H9 (cell line): ENCODE measurements at regions not wholly inside any gene's neighbourhood (a gene's known extent, or its start where the extent isn't known, plus 50 kb on each side); places are given as distances from the start of the nearest gene placed in this dataset.

Source experiments
- DNase-seq: peaks from one replicate; pipeline ENCODE4 v3.0.0-alpha.2; 2017
- H2AFZ ChIP-seq: one replicate; pipeline ENCODE4 v1.6.1; 2013; ENCODE audit warnings: mild to moderate bottlenecking, low read length, control low read depth, moderate library complexity
- H2AK5ac ChIP-seq: 2 replicates; pipeline ENCODE4 v1.6.1; 2013; ENCODE audit warnings: low read length, control low read depth, mixed read lengths; ENCODE audit not compliant: insufficient read length
- H2BK120ac ChIP-seq: one replicate; pipeline ENCODE4 v1.6.1; 2013; ENCODE audit warnings: low read depth, mild to moderate bottlenecking, low read length, control low read depth, inconsistent platforms; ENCODE audit not compliant: poor library complexity, severe bottlenecking
- H2BK12ac ChIP-seq: 2 replicates; pipeline ENCODE4 v1.6.1; 2013; ENCODE audit warnings: low read length, control low read depth, mixed read lengths, low read depth; ENCODE audit not compliant: insufficient read length
- H2BK15ac ChIP-seq: 2 replicates; pipeline ENCODE4 v1.6.1; 2013; ENCODE audit warnings: low read depth, low read length, control low read depth
- H2BK20ac ChIP-seq: one replicate; pipeline ENCODE4 v1.6.1; 2013; ENCODE audit warnings: low read depth, mild to moderate bottlenecking, low read length, control low read depth, inconsistent platforms; ENCODE audit not compliant: poor library complexity, severe bottlenecking
- H2BK5ac ChIP-seq: 2 replicates; pipeline ENCODE4 v1.6.1; 2013; ENCODE audit warnings: low read length, control low read depth, mixed read lengths; ENCODE audit not compliant: insufficient read length
- H3K14ac ChIP-seq: 2 replicates; pipeline ENCODE4 v1.6.1; 2013; ENCODE audit warnings: low read length, control low read depth; ENCODE audit not compliant: insufficient read depth
- H3K18ac ChIP-seq: 2 replicates; pipeline ENCODE4 v1.6.1; 2013; ENCODE audit warnings: low read depth, mild to moderate bottlenecking, mixed read lengths, low read length, control low read depth; ENCODE audit not compliant: insufficient read length
- H3K23ac ChIP-seq: 2 replicates; pipeline ENCODE4 v1.6.1; 2013; ENCODE audit warnings: low read length, control low read depth, mixed read lengths, low read depth; ENCODE audit not compliant: insufficient read length
- H3K23me2 ChIP-seq: 2 replicates; pipeline ENCODE4 v1.6.1; 2013; ENCODE audit warnings: low read depth, mild to moderate bottlenecking, mixed read lengths, low read length, control low read depth; ENCODE audit not compliant: insufficient read length, poor library complexity, severe bottlenecking
- H3K27ac ChIP-seq: 2 replicates; pipeline ENCODE4 v1.5.1; 2013; ENCODE audit warnings: low read length, control low read depth, mixed read lengths, low read depth; ENCODE audit not compliant: insufficient read length
- H3K27me3 ChIP-seq: 2 replicates; pipeline ENCODE4 v1.6.1; 2013; ENCODE audit warnings: low read length, control low read depth, inconsistent platforms; ENCODE audit not compliant: insufficient read depth
- H3K4ac ChIP-seq: 2 replicates; pipeline ENCODE4 v1.6.1; 2013; ENCODE audit warnings: low read depth, mild to moderate bottlenecking, control low read depth, inconsistent platforms, low read length, moderate library complexity
- H3K4me1 ChIP-seq: 2 replicates; pipeline ENCODE4 v1.6.1; 2013; ENCODE audit warnings: low read length, control low read depth, inconsistent platforms; ENCODE audit not compliant: insufficient read depth
- H3K4me2 ChIP-seq: 2 replicates; pipeline ENCODE4 v1.6.1; 2013; ENCODE audit warnings: low read length, control low read depth, mixed read lengths; ENCODE audit not compliant: insufficient read length, insufficient read depth
- H3K56ac ChIP-seq: 2 replicates; pipeline ENCODE4 v1.6.1; 2013; ENCODE audit warnings: low read depth, mild to moderate bottlenecking, mixed read lengths, low read length, control low read depth; ENCODE audit not compliant: insufficient read length
- H3K79me1 ChIP-seq: 2 replicates; pipeline ENCODE4 v1.6.1; 2013; ENCODE audit warnings: low read depth, mild to moderate bottlenecking, moderate library complexity, low read length, control low read depth, inconsistent platforms; ENCODE audit not compliant: insufficient read depth, poor library complexity, severe bottlenecking
- H3K79me2 ChIP-seq: 2 replicates; pipeline ENCODE4 v1.6.1; 2013; ENCODE audit warnings: low read length, control low read depth, inconsistent platforms; ENCODE audit not compliant: insufficient read depth
- H3K9ac ChIP-seq: 2 replicates; pipeline ENCODE4 v1.6.1; 2013; ENCODE audit warnings: low read length, control low read depth, mixed read lengths; ENCODE audit not compliant: insufficient read length; ENCODE audit errors: extremely low read depth
- H3K9me3 ChIP-seq: one replicate; pipeline ENCODE4 v1.6.1; 2013; ENCODE audit warnings: low read depth, low read length, inconsistent platforms; ENCODE audit not compliant: control insufficient read depth
- H3T11ph ChIP-seq: one replicate; pipeline ENCODE4 v1.6.1; 2013; ENCODE audit warnings: mild to moderate bottlenecking, low read length, control low read depth, inconsistent platforms
- H4K20me1 ChIP-seq: one replicate; pipeline ENCODE4 v1.6.1; 2013; ENCODE audit not compliant: control insufficient read depth, insufficient read length, insufficient read depth
- H4K5ac ChIP-seq: 2 replicates; pipeline ENCODE4 v1.6.1; 2013; ENCODE audit warnings: low read depth, mild to moderate bottlenecking, mixed read lengths, low read length, control low read depth; ENCODE audit not compliant: insufficient read length
- H4K8ac ChIP-seq: replicated peaks from 2 replicates; pipeline ENCODE4 v1.6.1; 2013; ENCODE audit warnings: low read length, control low read depth, mixed read lengths, low read depth; ENCODE audit not compliant: insufficient read length
- H4K91ac ChIP-seq: 2 replicates; pipeline ENCODE4 v1.6.1; 2013; ENCODE audit warnings: low read depth, mild to moderate bottlenecking, moderate library complexity, mixed read lengths, low read length, control low read depth; ENCODE audit not compliant: insufficient read length
- H3K27ac Mint-ChIP-seq, 3 experiments: 2 replicates in 2 of 3; 3 replicates in 1 of 3; pipeline ENCODE4 v1.8.0; 2020 to 2021; ENCODE audit warnings: mixed read lengths in 3 of 3, mild to moderate bottlenecking in 1 of 3, moderate library complexity in 1 of 3
- H3K27me3 Mint-ChIP-seq: 2 replicates; pipeline ENCODE4 v1.8.0; 2021; ENCODE audit warnings: low read depth, mild to moderate bottlenecking, moderate library complexity, mixed read lengths
- H3K36me3 Mint-ChIP-seq, 3 experiments: 2 replicates in 2 of 3; 3 replicates in 1 of 3; pipeline ENCODE4 v1.8.0; 2020 to 2021; ENCODE audit warnings: low read depth in 3 of 3, mixed read lengths in 3 of 3; ENCODE audit not compliant: insufficient read depth in 1 of 3
- H3K4me1 Mint-ChIP-seq, 2 experiments: 2 replicates each; pipeline ENCODE4 v1.8.0; 2020; ENCODE audit warnings: mixed read lengths in 2 of 2
- H3K4me3 Mint-ChIP-seq, 2 experiments: 2 replicates in 1 of 2; 3 replicates in 1 of 2; pipeline ENCODE4 v1.8.0; 2020 to 2021; ENCODE audit warnings: mild to moderate bottlenecking in 2 of 2, mixed read lengths in 2 of 2, moderate library complexity in 1 of 2
- H3K9me3 Mint-ChIP-seq, 2 experiments: 2 replicates in 1 of 2; 3 replicates in 1 of 2; pipeline ENCODE4 v1.8.0; 2020; ENCODE audit warnings: mild to moderate bottlenecking in 2 of 2, mixed read lengths in 2 of 2, moderate library complexity in 1 of 2
- CTCF ChIP-seq: fragments of 200-600 bp; sonication (generic); conservative IDR thresholded peaks from 3 replicates; pipeline ENCODE4 v1.8.0; 2021; ENCODE audit warnings: antibody characterized with exemption, mild to moderate bottlenecking
- WGBS: extraction: QIAGEN DNeasy Blood & Tissue Kit; methylation state at CpG from one replicate; pipeline ENCODE4 v1.1.7; 2013; ENCODE audit warnings: missing lambda C conversion rate, low lambda C conversion rate, mixed read lengths; ENCODE audit not compliant: insufficient read length; ENCODE audit errors: extremely low coverage; 5-methylcytosine and 5-hydroxymethylcytosine counted together

GRCh38 chr5:15117688-15118087, 246.1 kb upstream of the ANKH start:
- no CpG with 5 or more reads among the region's 5 CpGs for WGBS
- H3K4me1 ChIP-seq = no peaks in the 10 kb centered on the region
- DNase-seq = no peak

More at GRCh38 chr5:15117688-15118087, 246.1 kb upstream of the ANKH start:
- no peak overlapping the region for H3K4ac ChIP-seq
- H3K4me2 ChIP-seq = no peak overlapping the region
- H3K27me3 ChIP-seq = no peaks in the 10 kb centered on the region
- Mint-ChIP-seq H3K27me3 (no peaks in the 10 kb centered on the region), H3K4me3 (no peak overlapping the region), H3K27ac (no peak overlapping the region), H3K9me3 (peaks cover 10 to 15% of the 10 kb centered on the region in 2 experiments), H3K4me1 (no peaks in the 10 kb centered on the region), H3K36me3 (peaks cover 6 to 9% (median 8%) of the 10 kb centered on the region in 3 experiments)
- H2BK15ac ChIP-seq = no peak overlapping the region
- no peak overlapping the region for H2BK12ac ChIP-seq
- H3K27ac ChIP-seq = no peak overlapping the region
- H3K79me2 ChIP-seq = no peaks in the 10 kb centered on the region
- no peaks in the 10 kb centered on the region for H3K79me1 ChIP-seq
- no peak overlapping the region for H2BK120ac ChIP-seq
- no peak overlapping the region for H3K23ac ChIP-seq
- no peak overlapping the region for H3K9ac ChIP-seq
- H3K14ac ChIP-seq = no peak overlapping the region
- H4K91ac ChIP-seq = no peak overlapping the region
- no peak overlapping the region for H3K18ac ChIP-seq
- H4K20me1 ChIP-seq = no peaks in the 10 kb centered on the region
- H3T11ph ChIP-seq = no peak overlapping the region
- H4K8ac ChIP-seq = no peak overlapping the region
- no peak for TF ChIP-seq CTCF
- no peak overlapping the region for H4K5ac ChIP-seq
- H3K9me3 ChIP-seq = no peaks in the 10 kb centered on the region
- no peak overlapping the region for H2BK5ac ChIP-seq
- no peaks in the 10 kb centered on the region for H3K23me2 ChIP-seq
- H2AFZ ChIP-seq = no peak overlapping the region
- no peak overlapping the region for H2BK20ac ChIP-seq
- H2AK5ac ChIP-seq = no peak overlapping the region
- no peak overlapping the region for H3K56ac ChIP-seq
